H1 (cell line): ENCODE measurements at regions not wholly inside any gene's neighbourhood (a gene's known extent, or its start where the extent isn't known, plus 50 kb on each side); places are given as distances from the start of the nearest gene placed in this dataset.

Experiments used
- CTCF ChIA-PET: fragments of 300-600 bp; sonication (Branson Sonifier 250); formaldehyde crosslinking; loops from one replicate; lab custom pipeline; 2021; ENCODE audit not compliant: partially characterized antibody; lab: Charles Lee
- POLR2A ChIA-PET: fragments of 300-600 bp; sonication (Branson Sonifier 250); formaldehyde crosslinking; loops from one replicate; lab custom pipeline; 2021; ENCODE audit warnings: inconsistent platforms; ENCODE audit not compliant: partially characterized antibody; lab: Charles Lee
- DNase-seq, 2 experiments: peaks; one replicate each; pipeline versions ENCODE4 v3.0.0 to v3.0.0-alpha.2; 2010 to 2022; ENCODE audit warnings: low spot score in 2 of 2, low read depth in 1 of 2, mixed read lengths in 1 of 2
- FAIRE-seq: peaks from 2 replicates; lab custom pipeline; 2011; peaks lifted over from hg19 to GRCh38; lab: Jason Lieb, UNC
- H2AFZ ChIP-seq: 2 replicates; pipeline ENCODE4 v1.8.1; 2012; ENCODE audit warnings: low read length, inconsistent platforms
- H2AK5ac ChIP-seq: 2 replicates; pipeline ENCODE4 v1.6.1; 2013; ENCODE audit warnings: low read depth, low read length
- H2BK120ac ChIP-seq: replicated peaks from 2 replicates; pipeline ENCODE3; 2013; ENCODE audit warnings: low read depth, low read length, inconsistent platforms
- H2BK12ac ChIP-seq: 2 replicates; pipeline ENCODE4 v1.6.1; 2013; ENCODE audit warnings: low read depth, low read length
- H2BK15ac ChIP-seq: 2 replicates; pipeline ENCODE4 v1.6.1; 2013; ENCODE audit warnings: low read length
- H2BK20ac ChIP-seq: 2 replicates; pipeline ENCODE4 v1.6.1; 2013; ENCODE audit warnings: low read length
- H2BK5ac ChIP-seq: 2 replicates; pipeline ENCODE4 v1.6.1; 2013; ENCODE audit warnings: low read depth, low read length
- H3K14ac ChIP-seq: 2 replicates; pipeline ENCODE4 v1.6.1; 2013; ENCODE audit warnings: inconsistent platforms; ENCODE audit not compliant: insufficient read length
- H3K18ac ChIP-seq: 2 replicates; pipeline ENCODE4 v1.6.1; 2013; ENCODE audit warnings: low read length; ENCODE audit errors: extremely low read depth
- H3K23ac ChIP-seq: 2 replicates; pipeline ENCODE4 v1.6.1; 2013; ENCODE audit warnings: inconsistent platforms; ENCODE audit not compliant: insufficient read length
- H3K23me2 ChIP-seq: 2 replicates; pipeline ENCODE4 v1.6.1; 2013; ENCODE audit warnings: low read depth, low read length
- H3K27ac ChIP-seq: 2 replicates; pipeline ENCODE4 v1.6.1; 2011; ENCODE audit warnings: low read depth, low read length, inconsistent platforms
- H3K27me3 ChIP-seq, 4 experiments: replicated peaks in 1 of 4; 1 replicate in 1 of 4; 2 replicates in 3 of 4; pipeline versions ENCODE4 v1.6.1 to v1.8.1; 2011 to 2013; ENCODE audit warnings: low read length in 3 of 4, mild to moderate bottlenecking in 3 of 4, inconsistent platforms in 2 of 4, mixed read lengths in 2 of 4, moderate library complexity in 1 of 4; ENCODE audit not compliant: control insufficient read depth in 3 of 4, insufficient read depth in 3 of 4; ENCODE audit errors: extremely low read depth in 1 of 4
- H3K36me3 ChIP-seq, 4 experiments: 2 replicates each; pipeline versions ENCODE4 v1.6.1 to v1.8.1; 2011 to 2013; ENCODE audit warnings: mild to moderate bottlenecking in 4 of 4, low read length in 3 of 4, moderate library complexity in 2 of 4, control low read depth in 1 of 4, inconsistent platforms in 1 of 4; ENCODE audit not compliant: insufficient read depth in 4 of 4, control insufficient read depth in 2 of 4
- H3K4ac ChIP-seq: replicated peaks from 2 replicates; pipeline ENCODE3; 2013; ENCODE audit warnings: low read length, low read depth, mixed read lengths, inconsistent platforms; ENCODE audit not compliant: insufficient read length
- H3K4me1 ChIP-seq, 4 experiments: replicated peaks in 1 of 4; 1 replicate in 1 of 4; 2 replicates in 3 of 4; pipeline versions ENCODE4 v1.6.1 to v1.8.1; 2011 to 2013; ENCODE audit warnings: low read length in 3 of 4, inconsistent platforms in 2 of 4, mixed read lengths in 1 of 4; ENCODE audit not compliant: insufficient read depth in 4 of 4, control insufficient read depth in 3 of 4
- H3K4me2 ChIP-seq, 2 experiments: 2 replicates each; pipeline versions ENCODE4 v1.6.1 to v1.8.1; 2011 to 2013; ENCODE audit warnings: low read depth in 2 of 2, low read length in 2 of 2, control low read depth in 1 of 2, inconsistent platforms in 1 of 2, mild to moderate bottlenecking in 1 of 2; ENCODE audit not compliant: insufficient read depth in 1 of 2
- H3K4me3 ChIP-seq, 4 experiments: fragments of 200-600, 300-600 bp in 1 of 4; sonication (generic), shearing (Covaris generic), sonication (Bioruptor Twin) in 1 of 4; 2 replicates each; pipeline versions ENCODE4 v1.5.1 to v1.8.1; 2011 to 2016; ENCODE audit warnings: low read length in 4 of 4, low read depth in 3 of 4, control low read depth in 2 of 4, inconsistent platforms in 2 of 4, mild to moderate bottlenecking in 2 of 4, mixed read lengths in 1 of 4, moderate library complexity in 1 of 4; ENCODE audit not compliant: insufficient read depth in 2 of 4; ENCODE audit errors: extremely low read depth in 1 of 4
- H3K56ac ChIP-seq: replicated peaks from 2 replicates; pipeline ENCODE3; 2013; ENCODE audit warnings: low read depth, mild to moderate bottlenecking, mixed read lengths, low read length, inconsistent platforms; ENCODE audit not compliant: insufficient read length
- H3K79me1 ChIP-seq: 2 replicates; pipeline ENCODE4 v1.6.1; 2013; ENCODE audit warnings: low read depth, low read length, control low read depth
- H3K79me2 ChIP-seq, 2 experiments: 2 replicates each; pipeline versions ENCODE4 v1.6.1 to v1.8.1; 2012 to 2013; ENCODE audit warnings: low read length in 2 of 2, mild to moderate bottlenecking in 2 of 2, inconsistent platforms in 1 of 2; ENCODE audit not compliant: insufficient read depth in 2 of 2, control insufficient read depth in 1 of 2
- H3K9ac ChIP-seq, 4 experiments: replicated peaks in 1 of 4; 1 replicate in 1 of 4; 2 replicates in 3 of 4; pipeline versions ENCODE4 v1.6.1 to v1.8.1; 2011 to 2013; ENCODE audit warnings: low read depth in 3 of 4, low read length in 3 of 4, control low read depth in 2 of 4, mild to moderate bottlenecking in 2 of 4, moderate library complexity in 2 of 4, inconsistent platforms in 1 of 4; ENCODE audit errors: extremely low read depth in 1 of 4
- H3K9me3 ChIP-seq, 2 experiments: 2 replicates each; pipeline versions ENCODE4 v1.6.1 to v1.8.1; 2012 to 2013; ENCODE audit warnings: mild to moderate bottlenecking in 2 of 2, moderate library complexity in 2 of 2, control low read depth in 1 of 2, inconsistent platforms in 1 of 2, low read depth in 1 of 2, low read length in 1 of 2, mixed read lengths in 1 of 2; ENCODE audit not compliant: insufficient read depth in 2 of 2
- H4K20me1 ChIP-seq, 2 experiments: replicated peaks in 1 of 2; 2 replicates each; pipeline versions ENCODE3 to v1.8.1; 2011 to 2013; ENCODE audit warnings: inconsistent platforms in 2 of 2, low read length in 2 of 2, mild to moderate bottlenecking in 1 of 2; ENCODE audit not compliant: insufficient read depth in 2 of 2, control insufficient read depth in 1 of 2
- H4K5ac ChIP-seq: 2 replicates; pipeline ENCODE4 v1.6.1; 2013; ENCODE audit warnings: low read length, low read depth, mixed read lengths, inconsistent platforms; ENCODE audit not compliant: insufficient read length
- H4K8ac ChIP-seq: 2 replicates; pipeline ENCODE4 v1.8.0; 2013; ENCODE audit warnings: mild to moderate bottlenecking, moderate library complexity, low read length, inconsistent platforms; ENCODE audit not compliant: insufficient read depth; ENCODE audit errors: extremely low read depth
- H4K91ac ChIP-seq: replicated peaks from 2 replicates; pipeline ENCODE3; 2013; ENCODE audit warnings: low read length, mixed read lengths, inconsistent platforms; ENCODE audit not compliant: insufficient read length
- ATF2 ChIP-seq: IDR thresholded peaks from 2 replicates; pipeline ENCODE4 v1.6.1; 2012; ENCODE audit warnings: low read length, inconsistent platforms
- MAX ChIP-seq: IDR thresholded peaks from 2 replicates; pipeline ENCODE4 v1.6.1; 2012; ENCODE audit warnings: inconsistent platforms
- POLR2AphosphoS5 ChIP-seq: IDR thresholded peaks from 2 replicates; pipeline ENCODE4 v1.6.1; 2011; ENCODE audit warnings: low read depth, low read length
- SIX5 ChIP-seq: IDR thresholded peaks from 2 replicates; pipeline ENCODE4 v1.6.1; 2011; ENCODE audit warnings: mild to moderate bottlenecking, low read depth, low read length
- SP2 ChIP-seq: IDR thresholded peaks from 2 replicates; pipeline ENCODE4 v1.6.1; 2012; ENCODE audit warnings: mild to moderate bottlenecking, low read length, inconsistent platforms
- SUZ12 ChIP-seq: fragments of 200-600 bp; sonication (generic); IDR thresholded peaks from 2 replicates; pipeline ENCODE4 v1.6.1; 2012; ENCODE audit warnings: mild to moderate bottlenecking, inconsistent platforms, low read length, moderate library complexity, mixed read lengths
- WGBS, 2 experiments: shearing (Covaris generic) in 1 of 2; methylation state at CpG; one replicate each; pipeline versions ENCODE4 v1.1.6 to v1.1.7; 2013 to 2015; ENCODE audit warnings: low lambda C conversion rate in 2 of 2, mixed read lengths in 2 of 2, inconsistent platforms in 1 of 2, low coverage in 1 of 2, missing lambda C conversion rate in 1 of 2; ENCODE audit not compliant: insufficient replicate concordance in 2 of 2, insufficient coverage in 1 of 2, insufficient read length in 1 of 2; ENCODE audit errors: extremely low coverage in 1 of 2, missing lambda C conversion rate in 1 of 2; 5-methylcytosine and 5-hydroxymethylcytosine counted together

- Histone ChIP-seq H3K4me2 (no peak overlapping the region), H2AFZ (no peak overlapping the region), H3K14ac (no peak overlapping the region), H3K79me2 (no peaks in the 10 kb centered on the region), H4K20me1 (no peaks in the 10 kb centered on the region), H3K9me3 (0 out of 4 replicates have a peak, but pooled peaks cover 3 to 6% of the 10 kb centered on the region in 2 experiments), H3K4me1 (peaks cover 0 to 2% (median 0%) of the 10 kb centered on the region in 4 experiments; a peak in 1 of 7 replicates), H3K79me1 (no peaks in the 10 kb centered on the region), H3K23ac (no peak overlapping the region), H4K5ac (no peak overlapping the region), H3K4ac (no peak overlapping the region), H3K27me3 (no peaks in the 10 kb centered on the region), H3K36me3 (no peaks in the 10 kb centered on the region), H2BK12ac (no peak overlapping the region), H4K8ac (no peak overlapping the region), H2BK5ac (no peak overlapping the region), H2AK5ac (no peak overlapping the region), H3K27ac (no peak overlapping the region), H3K4me3 (no peak overlapping the region), H2BK120ac (no peak overlapping the region), H2BK15ac (no peak overlapping the region), H3K9ac (no peak overlapping the region), H4K91ac (no peak overlapping the region), H3K18ac (no peak overlapping the region), H2BK20ac (no peak overlapping the region), H3K23me2 (no peaks in the 10 kb centered on the region), H3K56ac (no peak overlapping the region)
- DNase-seq (no peak), FAIRE-seq (no peak)
- ChIA-PET POLR2A (no interaction called here), CTCF (no interaction called here)
- WGBS, 2 experiments = 57% methylated on average over 1 of the region's 1 CpG; no CpG with 5 or more reads in 1 of the 2 experiments
- TF ChIP-seq SIX5 (no peak), POLR2AphosphoS5 (no peak), MAX (no peak), SUZ12 (no peak), ATF2 (no peak), SP2 (no peak)
These were observed 146.2 kb downstream of the AHR start for GRCh38 chr7:17444673-17445072.
